ENCODE measurements at regions not wholly inside any gene's neighbourhood (a gene's known extent, or its start where the extent isn't known, plus 50 kb on each side); places are given as distances from the start of the nearest gene placed in this dataset.

- no peak for TF ChIP-seq SMC3 (IDR thresholded peaks at IDR 0.05)
- no peak for TF ChIP-seq MAX (IDR thresholded peaks at IDR 0.05)
- no peak for TF ChIP-seq CTCF (IDR thresholded peaks at IDR 0.05)
- no peak for TF ChIP-seq TP53 (CRISPR knock-in tag; IDR thresholded peaks at IDR 0.05)
- no peak for TF ChIP-seq EP300 (IDR thresholded peaks at IDR 0.05)
- no peak for TF ChIP-seq CEBPB (IDR thresholded peaks at IDR 0.05)
- TF ChIP-seq POLR2A (IDR thresholded peaks at IDR 0.05; ENCODE audit: low read length), result no peak
- no peak for TF ChIP-seq RFX5 (IDR thresholded peaks at IDR 0.05)
These were observed 294.0 kb downstream of the DSC3 start for GRCh38 chr18:30748541-30748940.
